Left lung (tissue), 4 donors: ENCODE measurements at regions not wholly inside any gene's neighbourhood (a gene's known extent, or its start where the extent isn't known, plus 50 kb on each side); places are given as distances from the start of the nearest gene placed in this dataset.

Experiments used
- ATAC-seq: fragments of 200-7000 bp; cut with Tn5 transposase; one replicate; pipeline ENCODE4 v1.9.1; 2020; ENCODE audit warnings: moderate library complexity
- DNase-seq, 4 donors: peaks; one replicate each; pipeline ENCODE4 v3.0.0-alpha.2; 2013 to 2020
- H3K27ac ChIP-seq, 2 donors: fragments of 200-600 bp; sonication (generic) in 1 of 2; one replicate each; pipeline versions ENCODE4 v1.5.0 to v1.8.0; 2020 to 2021
- H3K27me3 ChIP-seq, 2 donors: fragments of 200-600 bp; sonication (generic) in 1 of 2; one replicate each; pipeline versions ENCODE4 v1.5.0 to v1.8.0; 2020 to 2021
- H3K36me3 ChIP-seq, 2 donors: fragments of 200-600 bp; sonication (generic) in 1 of 2; one replicate each; pipeline versions ENCODE4 v1.5.0 to v1.8.0; 2020 to 2021
- H3K4me1 ChIP-seq, 2 donors: fragments of 200-600 bp; one replicate each; pipeline ENCODE4 v1.8.0; 2021
- H3K4me3 ChIP-seq, 2 donors: fragments of 200-600 bp; sonication (generic) in 1 of 2; one replicate each; pipeline versions ENCODE4 v1.5.0 to v1.8.0; 2020 to 2021; ENCODE audit warnings: mild to moderate bottlenecking in 1 of 2
- H3K9me3 ChIP-seq, 2 donors: fragments of 200-600 bp; sonication (generic) in 1 of 2; one replicate each; pipeline versions ENCODE4 v1.5.0 to v1.8.0; 2020 to 2021
- CTCF ChIP-seq, 2 donors: fragments of 200-600 bp; sonication (generic) in 1 of 2; IDR thresholded peaks; one replicate each; pipeline versions ENCODE4 v1.5.0 to v1.8.0; 2021; ENCODE audit warnings: antibody characterized with exemption in 2 of 2
- intact Hi-C, 2 donors: fragments of 100-400 bp; cut with DNase I; formaldehyde crosslinking; loops; one replicate each; pipeline versions ENCODE4 v1.11.2 to v1.14.2; 2022
- donor health status: DM: no; HTN: yes; CAD: no.
- donor health status: DM: no; HTN: no; CAD: no.

- H3K4me1 ChIP-seq = no peaks in the 10 kb centered on the region
- DNase-seq (no peak), ATAC-seq (no peak)
- peaks cover 0 to 9% of the 10 kb centered on the region in 2 donors for H3K27me3 ChIP-seq
- no peaks in the 10 kb centered on the region for H3K36me3 ChIP-seq
- H3K4me3 ChIP-seq = no peak overlapping the region
- no peak overlapping the region for H3K27ac ChIP-seq
- intact Hi-C loops = no loop called here
- no peaks in the 10 kb centered on the region for H3K9me3 ChIP-seq
- TF ChIP-seq CTCF (IDR thresholded peaks at IDR 0.05) = no peak
These were observed 529.9 kb downstream of the TCERG1L start for GRCh38 chr10:130781623-130782022.

- Histone ChIP-seq H3K4me3 (no peak overlapping the region), H3K27me3 (peaks cover 0 to 14% of the 10 kb centered on the region in 2 donors), H3K9me3 (no peaks in the 10 kb centered on the region), H3K27ac (no peak overlapping the region), H3K36me3 (no peaks in the 10 kb centered on the region), H3K4me1 (no peaks in the 10 kb centered on the region)
- no peak for TF ChIP-seq CTCF (IDR thresholded peaks at IDR 0.05)
- no peak for DNase-seq
- ATAC-seq = no peak
- intact Hi-C loops = no loop called here
These were observed 529.1 kb downstream of the TCERG1L start for GRCh38 chr10:130782467-130782866.

GRCh38 chr10:130784326-130784725 lies 527.2 kb downstream of the TCERG1L start:
- intact Hi-C loops = no loop called here
- ATAC-seq (no peak), DNase-seq (no peak)
- H3K27me3 ChIP-seq = peaks cover 0 to 18% of the 10 kb centered on the region in 2 donors
- no peaks in the 10 kb centered on the region for H3K9me3 ChIP-seq
- no peak overlapping the region for H3K27ac ChIP-seq
- H3K4me1 ChIP-seq = no peaks in the 10 kb centered on the region
- no peak for TF ChIP-seq CTCF (IDR thresholded peaks at IDR 0.05)
- no peaks in the 10 kb centered on the region for H3K36me3 ChIP-seq
- no peak overlapping the region for H3K4me3 ChIP-seq

GRCh38 chr10:130786365-130786966 lies 525.1 kb downstream of the TCERG1L start:
- ATAC-seq (no peak), DNase-seq (no peak)
- H3K9me3 ChIP-seq = no peaks in the 10 kb centered on the region
- intact Hi-C loops = no loop called here
- no peak overlapping the region for H3K4me3 ChIP-seq
- peaks cover 0 to 18% of the 10 kb centered on the region in 2 donors for H3K27me3 ChIP-seq
- no peak for TF ChIP-seq CTCF (IDR thresholded peaks at IDR 0.05)
- no peak overlapping the region for H3K27ac ChIP-seq
- no peaks in the 10 kb centered on the region for H3K36me3 ChIP-seq
- H3K4me1 ChIP-seq = no peaks in the 10 kb centered on the region

GRCh38 chr10:130787243-130787642 lies 524.3 kb downstream of the TCERG1L start:
- no peak for TF ChIP-seq CTCF (IDR thresholded peaks at IDR 0.05)
- Histone ChIP-seq H3K4me1 (no peaks in the 10 kb centered on the region), H3K27me3 (peaks cover 0 to 18% of the 10 kb centered on the region in 2 donors), H3K36me3 (no peaks in the 10 kb centered on the region), H3K27ac (no peak overlapping the region), H3K9me3 (peaks cover 0 to 4% of the 10 kb centered on the region in 2 donors), H3K4me3 (no peak overlapping the region)
- DNase-seq (peak in 2 of 4 donors; percentile 3), ATAC-seq (no peak)
- intact Hi-C loops = no loop called here
